Progenitor cell of endocrine pancreas (in vitro differentiated cells): ENCODE measurements at regions not wholly inside any gene's neighbourhood (a gene's known extent, or its start where the extent isn't known, plus 50 kb on each side); places are given as distances from the start of the nearest gene placed in this dataset.

ENCODE experiments used
- DNase-seq: peaks from one replicate; pipeline ENCODE4 v3.0.0; 2021; ENCODE audit warnings: low spot score; ENCODE audit not compliant: unreplicated experiment
- H3K27ac Mint-ChIP-seq: 2 replicates; pipeline ENCODE4 v1.8.0; 2021; ENCODE audit warnings: mild to moderate bottlenecking, moderate library complexity, mixed read lengths
- H3K27me3 Mint-ChIP-seq: 2 replicates; pipeline ENCODE4 v1.8.0; 2021; ENCODE audit warnings: mixed read lengths
- H3K36me3 Mint-ChIP-seq: 2 replicates; pipeline ENCODE4 v1.8.0; 2022; ENCODE audit warnings: mixed read lengths; ENCODE audit not compliant: insufficient read depth
- H3K4me1 Mint-ChIP-seq: 2 replicates; pipeline ENCODE4 v1.8.0; 2021; ENCODE audit warnings: low read depth, mixed read lengths
- H3K4me3 Mint-ChIP-seq: 2 replicates; pipeline ENCODE4 v1.8.0; 2021; ENCODE audit warnings: low read depth, mild to moderate bottlenecking, moderate library complexity, mixed read lengths
- H3K9me3 Mint-ChIP-seq: 2 replicates; pipeline ENCODE4 v1.8.0; 2021; ENCODE audit warnings: low read depth, mixed read lengths
- TF ChIP-seq, protein P1 (sequence below): fragments of 200-600 bp; sonication (generic); IDR thresholded peaks from one replicate; pipeline ENCODE4 v1.5.0; 2021; ENCODE audit warnings: antibody characterized with exemption, mild to moderate bottlenecking; ENCODE audit not compliant: unreplicated experiment

DNA sequence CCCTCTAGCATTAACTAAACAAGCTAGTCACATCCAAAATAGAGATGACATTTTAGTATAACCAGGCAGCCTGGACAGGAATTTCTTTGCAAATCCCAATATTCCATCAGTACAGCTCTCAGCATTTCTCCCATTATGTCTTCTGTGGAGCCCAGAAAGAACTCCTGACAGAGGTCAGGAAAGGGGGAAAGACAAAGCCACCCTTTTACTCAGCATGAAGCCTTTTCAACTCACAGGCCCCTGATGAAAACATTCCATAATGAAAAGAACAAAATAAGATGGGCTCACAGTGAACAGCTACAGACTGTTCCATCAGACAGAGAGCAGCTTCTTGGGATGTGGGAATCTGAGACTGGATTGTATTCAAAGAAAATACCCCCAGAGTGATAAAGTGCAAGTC, 80.6 kb downstream of the TEX35 start:
- Mint-ChIP-seq H3K27me3 (no peaks in the 10 kb centered on the region), H3K4me1 (no peaks in the 10 kb centered on the region), H3K4me3 (no peak overlapping the region), H3K9me3 (peaks cover 6% of the 10 kb centered on the region), H3K36me3 (no peaks in the 10 kb centered on the region), H3K27ac (no peak overlapping the region)
- DNase-seq = no peak
- TF ChIP-seq, protein P1, sequence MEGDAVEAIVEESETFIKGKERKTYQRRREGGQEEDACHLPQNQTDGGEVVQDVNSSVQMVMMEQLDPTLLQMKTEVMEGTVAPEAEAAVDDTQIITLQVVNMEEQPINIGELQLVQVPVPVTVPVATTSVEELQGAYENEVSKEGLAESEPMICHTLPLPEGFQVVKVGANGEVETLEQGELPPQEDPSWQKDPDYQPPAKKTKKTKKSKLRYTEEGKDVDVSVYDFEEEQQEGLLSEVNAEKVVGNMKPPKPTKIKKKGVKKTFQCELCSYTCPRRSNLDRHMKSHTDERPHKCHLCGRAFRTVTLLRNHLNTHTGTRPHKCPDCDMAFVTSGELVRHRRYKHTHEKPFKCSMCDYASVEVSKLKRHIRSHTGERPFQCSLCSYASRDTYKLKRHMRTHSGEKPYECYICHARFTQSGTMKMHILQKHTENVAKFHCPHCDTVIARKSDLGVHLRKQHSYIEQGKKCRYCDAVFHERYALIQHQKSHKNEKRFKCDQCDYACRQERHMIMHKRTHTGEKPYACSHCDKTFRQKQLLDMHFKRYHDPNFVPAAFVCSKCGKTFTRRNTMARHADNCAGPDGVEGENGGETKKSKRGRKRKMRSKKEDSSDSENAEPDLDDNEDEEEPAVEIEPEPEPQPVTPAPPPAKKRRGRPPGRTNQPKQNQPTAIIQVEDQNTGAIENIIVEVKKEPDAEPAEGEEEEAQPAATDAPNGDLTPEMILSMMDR = no peak

- DNase-seq = no peak
- TF ChIP-seq, protein P1 = no peak
- Mint-ChIP-seq H3K9me3 (peaks cover 6% of the 10 kb centered on the region), H3K4me3 (no peak overlapping the region), H3K27ac (no peak overlapping the region), H3K4me1 (no peaks in the 10 kb centered on the region), H3K27me3 (no peaks in the 10 kb centered on the region), H3K36me3 (no peaks in the 10 kb centered on the region)
Measured at GRCh38 chr1:178594133-178594532, 81.2 kb downstream of the TEX35 start.

- no peak overlapping the region for H3K4me3 Mint-ChIP-seq
- no peaks in the 10 kb centered on the region for H3K27me3 Mint-ChIP-seq
- H3K4me1 Mint-ChIP-seq = no peaks in the 10 kb centered on the region
- peaks cover 6% of the 10 kb centered on the region for H3K9me3 Mint-ChIP-seq
- TF ChIP-seq, protein P1 = no peak
- DNase-seq = no peak
- no peaks in the 10 kb centered on the region for H3K36me3 Mint-ChIP-seq
- no peak overlapping the region for H3K27ac Mint-ChIP-seq
Measured at GRCh38 chr1:178595491-178595890, 82.6 kb downstream of the TEX35 start.

DNA sequence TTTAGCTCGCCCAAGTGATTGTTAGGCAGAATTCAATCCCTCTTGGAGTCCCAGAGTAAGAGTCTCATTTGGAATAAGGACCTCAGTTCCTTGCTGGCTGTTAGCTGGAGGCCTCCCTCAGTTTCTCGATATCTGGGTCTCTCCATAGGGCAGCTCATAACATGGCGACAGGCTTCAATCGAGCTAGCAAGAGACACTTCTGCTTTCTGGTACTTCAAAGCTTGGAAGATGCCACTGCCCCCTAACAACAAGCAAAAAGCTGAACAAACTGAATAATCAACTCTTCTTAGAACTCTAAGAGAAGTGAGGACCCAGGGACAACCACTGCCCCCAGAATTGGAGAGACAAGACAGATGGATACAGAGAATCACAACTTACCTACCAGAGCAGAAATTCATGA, 86.2 kb downstream of the TEX35 start:
- TF ChIP-seq, protein P1 = no peak
- Mint-ChIP-seq H3K9me3 (no peaks in the 10 kb centered on the region), H3K4me3 (no peak overlapping the region), H3K27me3 (no peaks in the 10 kb centered on the region), H3K36me3 (no peaks in the 10 kb centered on the region), H3K27ac (no peak overlapping the region), H3K4me1 (no peaks in the 10 kb centered on the region)
- DNase-seq = no peak

GRCh38 chr1:178599745-178600144, 86.8 kb downstream of the TEX35 start:
- Mint-ChIP-seq H3K9me3 (no peaks in the 10 kb centered on the region), H3K4me3 (no peak overlapping the region), H3K27ac (no peak overlapping the region), H3K4me1 (no peaks in the 10 kb centered on the region), H3K27me3 (no peaks in the 10 kb centered on the region), H3K36me3 (no peaks in the 10 kb centered on the region)
- DNase-seq = no peak
- TF ChIP-seq, protein P1 = no peak

GRCh38 chr1:178603926-178604325, 91.0 kb downstream of the TEX35 start:
- H3K36me3 Mint-ChIP-seq = no peaks in the 10 kb centered on the region
- H3K27me3 Mint-ChIP-seq = no peaks in the 10 kb centered on the region
- TF ChIP-seq, protein P1 = no peak
- no peak overlapping the region for H3K27ac Mint-ChIP-seq
- no peak for DNase-seq
- H3K4me3 Mint-ChIP-seq = no peak overlapping the region
- H3K9me3 Mint-ChIP-seq = no peaks in the 10 kb centered on the region
- H3K4me1 Mint-ChIP-seq = no peaks in the 10 kb centered on the region
